ENCODE measurements at regions not wholly inside any gene's neighbourhood (a gene's known extent, or its start where the extent isn't known, plus 50 kb on each side); places are given as distances from the start of the nearest gene placed in this dataset.

DNA sequence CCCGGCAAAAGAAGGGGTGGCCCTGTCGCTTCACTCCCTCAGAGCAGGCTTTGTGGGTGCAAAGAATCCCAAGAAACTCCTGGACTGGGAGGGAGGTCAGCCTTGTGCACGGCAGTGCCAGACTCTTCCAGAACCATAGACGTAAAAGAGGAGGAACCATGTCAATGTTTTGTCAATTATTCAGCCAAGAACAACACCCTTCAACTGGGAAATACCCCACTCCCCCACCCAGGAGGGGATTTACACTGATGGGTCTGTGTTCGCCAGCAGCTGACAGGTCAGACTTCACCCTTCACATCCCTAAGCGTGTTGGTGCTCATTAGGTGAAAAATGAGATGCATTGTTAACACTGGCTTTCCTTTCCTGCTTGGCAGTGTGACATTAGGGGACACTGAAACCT, 116.8 kb upstream of the BMPER start (continued):
- TF ChIP-seq ARID4A (CRISPR knock-in tag; IDR thresholded peaks at IDR 0.05; ENCODE audit: borderline replicate concordance) = no peak
- no peak for TF ChIP-seq MAFG (CRISPR knock-in tag; IDR thresholded peaks at IDR 0.05)
- no peak for TF ChIP-seq SYNCRIP (IDR thresholded peaks at IDR 0.05; ENCODE audit: insufficient read depth, low read depth, low read length)
- no peak for TF ChIP-seq NFKB2 (CRISPR knock-in tag; IDR thresholded peaks at IDR 0.05; ENCODE audit: borderline replicate concordance)
- TF ChIP-seq ZFP90 (CRISPR knock-in tag; IDR thresholded peaks at IDR 0.05; ENCODE audit: borderline replicate concordance) = no peak
- TF ChIP-seq, protein P1, sequence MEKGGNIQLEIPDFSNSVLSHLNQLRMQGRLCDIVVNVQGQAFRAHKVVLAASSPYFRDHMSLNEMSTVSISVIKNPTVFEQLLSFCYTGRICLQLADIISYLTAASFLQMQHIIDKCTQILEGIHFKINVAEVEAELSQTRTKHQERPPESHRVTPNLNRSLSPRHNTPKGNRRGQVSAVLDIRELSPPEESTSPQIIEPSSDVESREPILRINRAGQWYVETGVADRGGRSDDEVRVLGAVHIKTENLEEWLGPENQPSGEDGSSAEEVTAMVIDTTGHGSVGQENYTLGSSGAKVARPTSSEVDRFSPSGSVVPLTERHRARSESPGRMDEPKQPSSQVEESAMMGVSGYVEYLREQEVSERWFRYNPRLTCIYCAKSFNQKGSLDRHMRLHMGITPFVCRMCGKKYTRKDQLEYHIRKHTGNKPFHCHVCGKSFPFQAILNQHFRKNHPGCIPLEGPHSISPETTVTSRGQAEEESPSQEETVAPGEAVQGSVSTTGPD (CRISPR knock-in tag; IDR thresholded peaks at IDR 0.05) = no peak
- no peak for TF ChIP-seq IKZF4 (CRISPR knock-in tag; IDR thresholded peaks at IDR 0.05; ENCODE audit: borderline replicate concordance, low read depth, not compliant biosample characterization)
- TF ChIP-seq, protein P2, sequence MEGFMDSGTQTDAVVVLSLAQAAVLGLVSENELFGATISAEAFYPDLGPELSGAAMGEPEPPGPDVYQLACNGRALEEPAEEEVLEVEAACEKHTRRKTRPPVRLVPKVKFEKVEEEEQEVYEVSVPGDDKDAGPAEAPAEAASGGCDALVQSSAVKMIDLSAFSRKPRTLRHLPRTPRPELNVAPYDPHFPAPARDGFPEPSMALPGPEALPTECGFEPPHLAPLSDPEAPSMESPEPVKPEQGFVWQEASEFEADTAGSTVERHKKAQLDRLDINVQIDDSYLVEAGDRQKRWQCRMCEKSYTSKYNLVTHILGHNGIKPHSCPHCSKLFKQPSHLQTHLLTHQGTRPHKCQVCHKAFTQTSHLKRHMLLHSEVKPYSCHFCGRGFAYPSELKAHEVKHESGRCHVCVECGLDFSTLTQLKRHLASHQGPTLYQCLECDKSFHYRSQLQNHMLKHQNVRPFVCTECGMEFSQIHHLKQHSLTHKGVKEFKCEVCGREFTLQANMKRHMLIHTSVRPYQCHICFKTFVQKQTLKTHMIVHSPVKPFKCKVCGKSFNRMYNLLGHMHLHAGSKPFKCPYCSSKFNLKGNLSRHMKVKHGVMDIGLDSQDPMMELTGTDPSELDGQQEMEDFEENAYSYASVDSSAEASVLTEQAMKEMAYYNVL (CRISPR knock-in tag; IDR thresholded peaks at IDR 0.05; ENCODE audit: borderline replicate concordance) = no peak
- no peak for TF ChIP-seq ZFP91 (CRISPR knock-in tag; IDR thresholded peaks at IDR 0.05; ENCODE audit: borderline replicate concordance)

All from HepG2 (cell line).